ENCODE measurements at regions not wholly inside any gene's neighbourhood (a gene's known extent, or its start where the extent isn't known, plus 50 kb on each side); places are given as distances from the start of the nearest gene placed in this dataset.

- no peak for DNase-seq (ENCODE audit: low read depth)
- in situ Hi-C loops (cut with HindIII; ENCODE audit: low pct_unique_long_range_greater_than_20kb, low sequenced_read_pairs), result no loop called here
These were observed 222.1 kb downstream of the MTX2 start for GRCh38 chr2:176491172-176491904.

GRCh38 chr2:176492583-176492982, 223.3 kb downstream of the MTX2 start:
- in situ Hi-C loops (cut with HindIII; ENCODE audit: low pct_unique_long_range_greater_than_20kb, low sequenced_read_pairs), result no loop called here
- DNase-seq (ENCODE audit: low read depth), result no peak

- DNase-seq (ENCODE audit: low read depth), result no peak
- in situ Hi-C loops (cut with HindIII; ENCODE audit: low pct_unique_long_range_greater_than_20kb, low sequenced_read_pairs), result no loop called here
These were observed 224.1 kb downstream of the MTX2 start for GRCh38 chr2:176493226-176493825.

- in situ Hi-C loops (cut with HindIII; ENCODE audit: low pct_unique_long_range_greater_than_20kb, low sequenced_read_pairs), result no loop called here
- no peak for DNase-seq (ENCODE audit: low read depth)
These were observed 224.7 kb downstream of the MTX2 start for GRCh38 chr2:176493909-176494308.

- in situ Hi-C loops (cut with HindIII; ENCODE audit: low pct_unique_long_range_greater_than_20kb, low sequenced_read_pairs), result no loop called here
- no peak for DNase-seq (ENCODE audit: low read depth)
These were observed 225.7 kb downstream of the MTX2 start for GRCh38 chr2:176494949-176495353.

- in situ Hi-C loops (cut with HindIII; ENCODE audit: low pct_unique_long_range_greater_than_20kb, low sequenced_read_pairs), result no loop called here
- no peak for DNase-seq (ENCODE audit: low read depth)
These were observed 226.6 kb downstream of the MTX2 start for GRCh38 chr2:176495826-176496225.

- no peak for DNase-seq (ENCODE audit: low read depth)
- in situ Hi-C loops (cut with HindIII; ENCODE audit: low pct_unique_long_range_greater_than_20kb, low sequenced_read_pairs), result no loop called here
These were observed 227.5 kb downstream of the MTX2 start for GRCh38 chr2:176496761-176497160.

- DNase-seq (ENCODE audit: low read depth), result no peak
- in situ Hi-C loops (cut with HindIII; ENCODE audit: low pct_unique_long_range_greater_than_20kb, low sequenced_read_pairs), result no loop called here
These were observed 231.7 kb downstream of the MTX2 start for GRCh38 chr2:176500901-176501300.

GRCh38 chr2:176501617-176502016, 232.4 kb downstream of the MTX2 start:
- DNase-seq (ENCODE audit: low read depth), result no peak
- in situ Hi-C loops (cut with HindIII; ENCODE audit: low pct_unique_long_range_greater_than_20kb, low sequenced_read_pairs), result no loop called here

GRCh38 chr2:176502619-176503018, 233.4 kb downstream of the MTX2 start:
- no peak for DNase-seq (ENCODE audit: low read depth)
- in situ Hi-C loops (cut with HindIII; ENCODE audit: low pct_unique_long_range_greater_than_20kb, low sequenced_read_pairs), result no loop called here

- no peak for DNase-seq (ENCODE audit: low read depth)
- in situ Hi-C loops (cut with HindIII; ENCODE audit: low pct_unique_long_range_greater_than_20kb, low sequenced_read_pairs), result no loop called here
These were observed 234.5 kb downstream of the MTX2 start for GRCh38 chr2:176503776-176504175.

GRCh38 chr2:176504440-176504839, 235.2 kb downstream of the MTX2 start:
- in situ Hi-C loops (cut with HindIII; ENCODE audit: low pct_unique_long_range_greater_than_20kb, low sequenced_read_pairs), result no loop called here
- DNase-seq (ENCODE audit: low read depth), result no peak

GRCh38 chr2:176507786-176508185, 238.5 kb downstream of the MTX2 start:
- in situ Hi-C loops (cut with HindIII; ENCODE audit: low pct_unique_long_range_greater_than_20kb, low sequenced_read_pairs), result no loop called here
- peak; percentile 8 for DNase-seq (ENCODE audit: low read depth)

GRCh38 chr2:176508374-176508773, 239.1 kb downstream of the MTX2 start:
- in situ Hi-C loops (cut with HindIII; ENCODE audit: low pct_unique_long_range_greater_than_20kb, low sequenced_read_pairs), result no loop called here
- DNase-seq (ENCODE audit: low read depth), result no peak

GRCh38 chr2:176508984-176509740, 239.9 kb downstream of the MTX2 start:
- DNase-seq (ENCODE audit: low read depth), result peak; percentile 45
- in situ Hi-C loops (cut with HindIII; ENCODE audit: low pct_unique_long_range_greater_than_20kb, low sequenced_read_pairs), result no loop called here

- in situ Hi-C loops (cut with HindIII; ENCODE audit: low pct_unique_long_range_greater_than_20kb, low sequenced_read_pairs), result no loop called here
- no peak for DNase-seq (ENCODE audit: low read depth)
These were observed 245.0 kb downstream of the MTX2 start for GRCh38 chr2:176514276-176514675.

GRCh38 chr2:176514805-176515500, 245.7 kb downstream of the MTX2 start:
- in situ Hi-C loops (cut with HindIII; ENCODE audit: low pct_unique_long_range_greater_than_20kb, low sequenced_read_pairs), result no loop called here
- DNase-seq (ENCODE audit: low read depth), result no peak

- no peak for DNase-seq (ENCODE audit: low read depth)
- in situ Hi-C loops (cut with HindIII; ENCODE audit: low pct_unique_long_range_greater_than_20kb, low sequenced_read_pairs), result no loop called here
These were observed 246.9 kb downstream of the MTX2 start for GRCh38 chr2:176516051-176516602.

GRCh38 chr2:176518823-176519222, 249.6 kb downstream of the MTX2 start:
- in situ Hi-C loops (cut with HindIII; ENCODE audit: low pct_unique_long_range_greater_than_20kb, low sequenced_read_pairs), result no loop called here
- no peak for DNase-seq (ENCODE audit: low read depth)
